ENCODE measurements at regions not wholly inside any gene's neighbourhood (a gene's known extent, or its start where the extent isn't known, plus 50 kb on each side); places are given as distances from the start of the nearest gene placed in this dataset.
"Not testable (repeated sequence)": the region's sequence is repeated elsewhere in the genome, so short reads cannot be mapped to it uniquely, and the experiment has no call there.

- CTCF ChIA-PET = not testable (repeated sequence)
- ATAC-seq = peak; percentile 100
Measured at GRCh38 chr2:91659917-91660275, 2968.4 kb downstream of the RPIA start.

GRCh38 chr2:91667341-91667740 is 2975.9 kb downstream of the RPIA start:
- H3K9ac ChIP-seq (ENCODE audit: low read length); DNase-seq; BruUV-seq (replicated peaks); H3K9me3 ChIP-seq (ENCODE audit: low read length); H3K4me1 ChIP-seq (ENCODE audit: insufficient read depth, low read length); H4K20me1 ChIP-seq (ENCODE audit: low read length); POLR2A ChIA-PET (ENCODE audit: unreplicated experiment); H3K79me2 ChIP-seq (ENCODE audit: low read length); H3F3A ChIP-seq (ENCODE audit: low read length, unreplicated experiment); H3K27ac ChIP-seq (ENCODE audit: low read length); H3K27me3 ChIP-seq (ENCODE audit: low read length); H3K4me2 ChIP-seq (ENCODE audit: low read length); H3K36me3 ChIP-seq (ENCODE audit: low read depth, low read length); intact Hi-C loops (cut with micrococcal nuclease); CTCF ChIA-PET; H3K4me3 ChIP-seq (ENCODE audit: low read length); H3K9me2 ChIP-seq (replicated peaks; ENCODE audit: low read length); ATAC-seq; H2AFZ ChIP-seq (ENCODE audit: low read length): not testable (repeated sequence)

More at GRCh38 chr2:91659917-91660275, 2968.4 kb downstream of the RPIA start:
- H3K4me1 ChIP-seq (ENCODE audit: insufficient read depth, low read length); H3K27ac ChIP-seq (ENCODE audit: low read length); H3K36me3 ChIP-seq (ENCODE audit: low read depth, low read length); H4K20me1 ChIP-seq (ENCODE audit: low read length); H3K9ac ChIP-seq (ENCODE audit: low read length); H3F3A ChIP-seq (ENCODE audit: low read length, unreplicated experiment); H3K27me3 ChIP-seq (ENCODE audit: low read length); H3K9me2 ChIP-seq (replicated peaks; ENCODE audit: low read length); BruUV-seq (replicated peaks); H3K79me2 ChIP-seq (ENCODE audit: low read length); intact Hi-C loops (cut with micrococcal nuclease); POLR2A ChIA-PET (ENCODE audit: unreplicated experiment); H3K9me3 ChIP-seq (ENCODE audit: low read length): not testable (repeated sequence)
- H3K4me2 ChIP-seq (ENCODE audit: low read length) = peak overlapping the region; percentile 49; the same call in 1 of the 2 replicates
- peak overlapping the region; percentile 53 for H3K4me3 ChIP-seq (ENCODE audit: low read length)
- peak; percentile 42 for DNase-seq
- peak overlapping the region; percentile 61; the same call in 1 of the 2 replicates for H2AFZ ChIP-seq (ENCODE audit: low read length)

- H3K27ac ChIP-seq (ENCODE audit: low read length); H4K20me1 ChIP-seq (ENCODE audit: low read length); H3K79me2 ChIP-seq (ENCODE audit: low read length); POLR2A ChIA-PET (ENCODE audit: unreplicated experiment); H3K9ac ChIP-seq (ENCODE audit: low read length); H3K9me2 ChIP-seq (replicated peaks; ENCODE audit: low read length); ATAC-seq; H3K4me1 ChIP-seq (ENCODE audit: insufficient read depth, low read length); DNase-seq; H3K4me2 ChIP-seq (ENCODE audit: low read length); H3K27me3 ChIP-seq (ENCODE audit: low read length); H3K9me3 ChIP-seq (ENCODE audit: low read length); intact Hi-C loops (cut with micrococcal nuclease); H3K4me3 ChIP-seq (ENCODE audit: low read length); H3F3A ChIP-seq (ENCODE audit: low read length, unreplicated experiment); BruUV-seq (replicated peaks); H3K36me3 ChIP-seq (ENCODE audit: low read depth, low read length); H2AFZ ChIP-seq (ENCODE audit: low read length); CTCF ChIA-PET: not testable (repeated sequence)
Measured at GRCh38 chr2:91685541-91685940, 2994.1 kb downstream of the RPIA start.

- H3K27ac ChIP-seq (ENCODE audit: low read length); H4K20me1 ChIP-seq (ENCODE audit: low read length); H3K4me2 ChIP-seq (ENCODE audit: low read length); BruUV-seq (replicated peaks); intact Hi-C loops (cut with micrococcal nuclease); CTCF ChIA-PET; H3K4me1 ChIP-seq (ENCODE audit: insufficient read depth, low read length); H3K9ac ChIP-seq (ENCODE audit: low read length); H2AFZ ChIP-seq (ENCODE audit: low read length); H3K27me3 ChIP-seq (ENCODE audit: low read length); H3K4me3 ChIP-seq (ENCODE audit: low read length); H3K79me2 ChIP-seq (ENCODE audit: low read length); DNase-seq; H3K9me3 ChIP-seq (ENCODE audit: low read length); H3K9me2 ChIP-seq (replicated peaks; ENCODE audit: low read length); POLR2A ChIA-PET (ENCODE audit: unreplicated experiment); ATAC-seq; H3F3A ChIP-seq (ENCODE audit: low read length, unreplicated experiment); H3K36me3 ChIP-seq (ENCODE audit: low read depth, low read length): not testable (repeated sequence)
Measured at GRCh38 chr2:91686046-91686445, 2994.6 kb downstream of the RPIA start.
